Suprapubic skin (tissue), 4 donors: ENCODE measurements at regions not wholly inside any gene's neighbourhood (a gene's known extent, or its start where the extent isn't known, plus 50 kb on each side); places are given as distances from the start of the nearest gene placed in this dataset.

ENCODE experiments used
- DNase-seq, 2 donors: peaks; one replicate each; pipeline ENCODE4 v3.0.0-alpha.2; 2019; ENCODE audit warnings: low spot score in 2 of 2
- H3K27ac ChIP-seq: fragments of 200-600 bp; sonication (generic); one replicate; pipeline ENCODE4 v1.5.1; 2019
- H3K27me3 ChIP-seq: fragments of 200-600 bp; sonication (generic); one replicate; pipeline ENCODE4 v1.5.1; 2019
- H3K36me3 ChIP-seq: fragments of 200-600 bp; sonication (generic); one replicate; pipeline ENCODE4 v1.5.1; 2019
- H3K4me1 ChIP-seq: fragments of 200-600 bp; sonication (generic); one replicate; pipeline ENCODE4 v1.5.1; 2019
- H3K4me3 ChIP-seq: fragments of 200-600 bp; sonication (generic); one replicate; pipeline ENCODE4 v1.5.1; 2019; ENCODE audit warnings: mild to moderate bottlenecking
- H3K9me3 ChIP-seq: fragments of 200-600 bp; sonication (generic); one replicate; pipeline ENCODE4 v1.5.1; 2019
- EP300 ChIP-seq: sonication (generic); formaldehyde crosslinking; IDR thresholded peaks from one replicate; pipeline ENCODE4 v1.6.1; 2017; ENCODE audit warnings: antibody characterized with exemption
- POLR2A ChIP-seq, 2 donors: fragments of 450-650 bp; IDR thresholded peaks; one replicate each; pipeline ENCODE4 v1.6.1; 2017; ENCODE audit warnings: antibody characterized with exemption in 2 of 2, mild to moderate bottlenecking in 2 of 2, moderate library complexity in 2 of 2
- POLR2AphosphoS5 ChIP-seq, 3 donors: sonication (generic); formaldehyde crosslinking; IDR thresholded peaks; one replicate each; pipeline ENCODE4 v1.6.1; 2017; ENCODE audit warnings: antibody characterized with exemption in 3 of 3
- WGBS: methylation state at CpG from one replicate; pipeline ENCODE4 v1.1.5; 2018; 5-methylcytosine and 5-hydroxymethylcytosine counted together
- TF ChIP-seq, protein P1 (sequence below), 2 donors: fragments of 200-600 bp in 1 of 2; fragments of 450-650 bp in 1 of 2; sonication (generic) in 1 of 2; IDR thresholded peaks; one replicate each; pipeline ENCODE4 v1.5.1; 2016 to 2019; ENCODE audit warnings: antibody characterized with exemption in 2 of 2, mild to moderate bottlenecking in 1 of 2, moderate library complexity in 1 of 2

GRCh38 chr7:35533902-35534301, 161.0 kb downstream of the HERPUD2 start:
- WGBS = 62% methylated on average over 6 of the region's 6 CpGs
- peaks cover 4% of the 10 kb centered on the region for H3K27me3 ChIP-seq
- H3K4me3 ChIP-seq = no peak overlapping the region
- no peaks in the 10 kb centered on the region for H3K9me3 ChIP-seq
- no peak for TF ChIP-seq POLR2A (IDR thresholded peaks at IDR 0.05)
- TF ChIP-seq, protein P1, sequence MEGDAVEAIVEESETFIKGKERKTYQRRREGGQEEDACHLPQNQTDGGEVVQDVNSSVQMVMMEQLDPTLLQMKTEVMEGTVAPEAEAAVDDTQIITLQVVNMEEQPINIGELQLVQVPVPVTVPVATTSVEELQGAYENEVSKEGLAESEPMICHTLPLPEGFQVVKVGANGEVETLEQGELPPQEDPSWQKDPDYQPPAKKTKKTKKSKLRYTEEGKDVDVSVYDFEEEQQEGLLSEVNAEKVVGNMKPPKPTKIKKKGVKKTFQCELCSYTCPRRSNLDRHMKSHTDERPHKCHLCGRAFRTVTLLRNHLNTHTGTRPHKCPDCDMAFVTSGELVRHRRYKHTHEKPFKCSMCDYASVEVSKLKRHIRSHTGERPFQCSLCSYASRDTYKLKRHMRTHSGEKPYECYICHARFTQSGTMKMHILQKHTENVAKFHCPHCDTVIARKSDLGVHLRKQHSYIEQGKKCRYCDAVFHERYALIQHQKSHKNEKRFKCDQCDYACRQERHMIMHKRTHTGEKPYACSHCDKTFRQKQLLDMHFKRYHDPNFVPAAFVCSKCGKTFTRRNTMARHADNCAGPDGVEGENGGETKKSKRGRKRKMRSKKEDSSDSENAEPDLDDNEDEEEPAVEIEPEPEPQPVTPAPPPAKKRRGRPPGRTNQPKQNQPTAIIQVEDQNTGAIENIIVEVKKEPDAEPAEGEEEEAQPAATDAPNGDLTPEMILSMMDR (IDR thresholded peaks at IDR 0.05) = no peak
- peaks cover 7% of the 10 kb centered on the region for H3K4me1 ChIP-seq
- H3K36me3 ChIP-seq = no peaks in the 10 kb centered on the region
- DNase-seq = no peak
- no peak overlapping the region for H3K27ac ChIP-seq

DNA sequence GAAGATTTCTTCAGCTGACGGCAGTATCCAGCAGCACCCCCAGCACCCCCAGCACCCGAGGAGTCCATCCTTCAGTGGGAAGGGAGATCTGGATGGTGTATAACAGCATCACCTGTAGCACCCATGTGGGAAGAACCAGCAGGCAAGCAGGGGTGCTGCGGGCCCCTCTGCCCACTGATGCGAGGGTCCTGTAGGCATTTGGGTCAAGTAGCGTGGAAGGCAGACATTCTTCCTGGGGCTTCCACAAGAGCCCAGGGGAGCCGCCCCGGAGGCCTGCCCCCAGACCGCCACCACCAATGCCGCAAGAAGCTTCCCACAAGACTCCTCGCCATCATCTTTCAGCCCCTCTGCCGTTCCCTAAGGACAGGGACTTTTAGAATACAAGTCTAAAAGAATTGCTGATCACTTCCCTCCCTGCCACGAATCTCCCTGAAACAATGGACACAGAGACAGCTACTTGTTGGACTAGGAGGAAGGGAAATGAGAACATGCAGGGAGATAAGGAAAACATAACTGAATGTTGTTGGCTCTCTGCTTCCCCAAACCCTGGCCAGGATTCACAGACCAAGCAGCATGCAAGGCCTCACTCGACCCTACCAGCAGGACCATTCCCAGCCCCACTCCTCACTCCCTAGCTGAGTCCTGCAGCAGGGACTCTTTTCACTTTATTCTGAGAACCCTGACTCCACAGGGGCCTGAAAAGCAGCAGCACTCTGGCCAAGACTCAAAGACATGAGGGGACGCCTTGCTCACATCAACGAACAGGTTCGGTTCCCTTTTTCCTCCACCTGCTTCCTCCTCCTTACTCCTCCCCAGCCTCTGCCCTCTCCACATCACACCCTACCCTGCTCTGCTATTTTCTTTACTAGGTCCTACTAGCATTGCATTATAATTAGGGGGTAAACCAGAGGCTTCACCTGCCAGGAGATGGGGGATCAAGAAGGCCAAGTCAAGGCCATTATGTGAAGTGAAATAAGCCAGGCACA, 164.5 kb downstream of the HERPUD2 start:
- Histone ChIP-seq H3K27ac (no peak overlapping the region), H3K27me3 (peaks cover 22% of the 10 kb centered on the region), H3K36me3 (no peaks in the 10 kb centered on the region), H3K9me3 (no peaks in the 10 kb centered on the region), H3K4me1 (no peaks in the 10 kb centered on the region), H3K4me3 (no peak overlapping the region)
- WGBS = 76% methylated on average over 10 of the region's 16 CpGs
- TF ChIP-seq POLR2A (IDR thresholded peaks at IDR 0.05) (no peak), POLR2AphosphoS5 (IDR thresholded peaks at IDR 0.05) (no peak), EP300 (no peak)
- TF ChIP-seq, protein P1 (IDR thresholded peaks at IDR 0.05) = no peak
- DNase-seq = no peak

DNA sequence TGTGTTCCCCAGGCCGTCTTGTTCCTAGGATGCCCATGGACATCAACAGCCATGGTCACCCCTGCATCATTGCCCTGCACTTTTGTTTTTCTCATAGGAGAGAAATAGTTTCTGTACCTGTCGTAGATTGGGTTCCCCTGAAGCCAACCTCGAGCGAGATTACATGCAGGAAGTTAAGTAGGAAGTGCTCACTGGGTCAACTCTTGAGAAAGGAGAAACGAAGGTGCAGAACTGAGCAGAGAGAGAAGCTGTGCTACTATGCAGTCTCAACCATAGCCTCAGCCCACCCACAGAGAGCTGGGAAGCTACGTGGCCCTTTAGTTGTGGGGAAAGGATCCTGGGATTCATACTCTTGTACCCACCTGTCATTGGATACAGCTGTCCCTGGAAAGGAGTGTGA, 165.2 kb downstream of the HERPUD2 start:
- TF ChIP-seq, protein P1 (IDR thresholded peaks at IDR 0.05) = no peak
- TF ChIP-seq POLR2A (IDR thresholded peaks at IDR 0.05) (no peak), POLR2AphosphoS5 (IDR thresholded peaks at IDR 0.05) (no peak), EP300 (no peak)
- WGBS = 88% methylated on average over 6 of the region's 6 CpGs

GRCh38 chr7:35528381-35528977, 166.5 kb downstream of the HERPUD2 start:
- Histone ChIP-seq H3K4me1 (no peaks in the 10 kb centered on the region), H3K4me3 (no peak overlapping the region), H3K27ac (no peak overlapping the region), H3K9me3 (no peaks in the 10 kb centered on the region), H3K36me3 (no peaks in the 10 kb centered on the region), H3K27me3 (peaks cover 27% of the 10 kb centered on the region)
- no peak for DNase-seq
- 85% methylated on average over 8 of the region's 8 CpGs for WGBS
- TF ChIP-seq EP300 (no peak), POLR2AphosphoS5 (IDR thresholded peaks at IDR 0.05) (no peak), POLR2A (IDR thresholded peaks at IDR 0.05) (no peak)
- TF ChIP-seq, protein P1 (IDR thresholded peaks at IDR 0.05) = no peak

More for the DNA sequence above, 165.2 kb downstream of the HERPUD2 start:
- H3K36me3 ChIP-seq = no peaks in the 10 kb centered on the region
- no peak overlapping the region for H3K27ac ChIP-seq
- no peak overlapping the region for H3K4me3 ChIP-seq
- H3K4me1 ChIP-seq = no peaks in the 10 kb centered on the region
- DNase-seq = no peak
- H3K27me3 ChIP-seq = peaks cover 22% of the 10 kb centered on the region
- H3K9me3 ChIP-seq = no peaks in the 10 kb centered on the region

DNA sequence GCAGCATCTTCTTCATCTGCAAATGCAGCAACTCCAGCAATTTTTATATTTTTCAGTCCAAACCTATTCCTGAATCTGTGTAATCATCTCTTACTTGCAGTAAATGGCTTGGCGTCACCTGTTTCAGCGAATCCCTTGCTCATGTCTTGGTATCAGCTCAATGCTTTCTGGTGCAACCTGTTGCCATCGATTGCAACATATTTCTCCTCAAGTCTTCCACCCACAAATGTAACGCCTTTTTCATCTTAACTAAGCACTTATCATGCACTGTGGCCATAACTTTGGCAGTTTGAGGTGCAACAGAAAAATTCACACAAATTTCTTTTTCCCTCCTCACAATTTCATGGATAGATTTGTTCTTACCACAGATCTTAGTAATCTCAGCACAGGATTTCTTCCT, 168.3 kb downstream of the HERPUD2 start:
- no peak for DNase-seq
- WGBS = 78% methylated on average over 4 of the region's 4 CpGs
- Histone ChIP-seq H3K4me3 (no peak overlapping the region), H3K9me3 (no peaks in the 10 kb centered on the region), H3K27ac (no peak overlapping the region), H3K4me1 (no peaks in the 10 kb centered on the region), H3K36me3 (no peaks in the 10 kb centered on the region), H3K27me3 (peaks cover 34% of the 10 kb centered on the region)
- TF ChIP-seq, protein P1 (IDR thresholded peaks at IDR 0.05) = no peak
- TF ChIP-seq EP300 = no peak
- TF ChIP-seq POLR2A (IDR thresholded peaks at IDR 0.05) = no peak
- no peak for TF ChIP-seq POLR2AphosphoS5 (IDR thresholded peaks at IDR 0.05)
